Nephron progenitor cell (in vitro differentiated cells): ENCODE measurements at regions not wholly inside any gene's neighbourhood (a gene's known extent, or its start where the extent isn't known, plus 50 kb on each side); places are given as distances from the start of the nearest gene placed in this dataset.

Experiments
- DNase-seq: peaks from one replicate; pipeline ENCODE4 v3.0.0; 2021
- H3K27ac Mint-ChIP-seq: 2 replicates; pipeline ENCODE4 v1.8.0; 2021; ENCODE audit warnings: mild to moderate bottlenecking, moderate library complexity, mixed read lengths
- H3K27me3 Mint-ChIP-seq: 2 replicates; pipeline ENCODE4 v1.8.0; 2021; ENCODE audit warnings: mild to moderate bottlenecking, low read depth, mixed read lengths; ENCODE audit not compliant: poor library complexity
- H3K36me3 Mint-ChIP-seq: 2 replicates; pipeline ENCODE4 v1.8.0; 2021; ENCODE audit warnings: low read depth, mixed read lengths
- H3K4me1 Mint-ChIP-seq: 2 replicates; pipeline ENCODE4 v1.8.0; 2021; ENCODE audit warnings: mixed read lengths
- H3K4me3 Mint-ChIP-seq: 2 replicates; pipeline ENCODE4 v1.8.0; 2021; ENCODE audit warnings: mild to moderate bottlenecking, moderate library complexity, mixed read lengths
- H3K9me3 Mint-ChIP-seq: 2 replicates; pipeline ENCODE4 v1.8.0; 2021; ENCODE audit warnings: mild to moderate bottlenecking, moderate library complexity, mixed read lengths
- TF ChIP-seq, protein P1 (sequence below): fragments of 200-600 bp; sonication (generic); IDR thresholded peaks from 2 replicates; pipeline ENCODE4 v1.5.0; 2021; ENCODE audit warnings: antibody characterized with exemption

DNA sequence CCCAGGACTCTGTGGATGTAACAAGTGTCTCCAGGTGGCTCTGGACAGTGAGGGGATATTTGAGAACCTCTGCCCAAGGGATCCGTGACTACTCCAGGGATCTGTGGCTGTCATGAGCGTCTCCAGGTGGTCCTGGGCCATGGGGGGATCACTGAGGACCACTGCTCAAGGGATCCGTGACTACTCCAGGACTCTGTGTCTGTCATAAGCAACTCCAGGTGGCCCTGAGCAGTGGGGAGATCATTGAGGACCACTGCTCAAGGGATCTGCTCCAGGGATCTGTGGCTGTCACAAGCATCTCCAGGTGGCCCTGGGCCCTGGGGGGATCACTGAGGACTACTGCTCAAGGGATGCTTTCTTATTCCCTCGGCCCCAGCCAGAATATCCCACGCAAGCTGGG, 133.2 kb upstream of the ADARB2 start:
- no peaks in the 10 kb centered on the region for H3K36me3 Mint-ChIP-seq

DNA sequence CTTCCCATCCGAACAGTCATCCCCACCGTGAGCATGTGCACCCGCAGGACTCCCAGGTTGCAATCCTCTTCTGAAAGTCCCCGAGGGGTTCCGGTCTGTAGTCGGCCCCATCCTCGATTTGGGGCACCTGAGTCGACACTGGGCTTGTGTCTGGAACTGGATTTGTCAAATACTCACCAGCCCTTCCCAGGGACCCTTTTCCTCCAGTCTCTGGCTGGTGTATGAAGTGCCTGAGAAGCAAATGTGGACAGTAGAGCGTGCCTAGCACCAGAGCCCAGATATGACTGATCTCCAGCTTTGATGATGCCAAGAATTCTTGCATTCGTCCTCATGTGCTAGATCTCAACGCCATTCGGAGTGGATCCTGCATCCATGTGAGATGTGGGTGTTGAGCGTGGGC, 132.5 kb upstream of the ADARB2 start:
- TF ChIP-seq, protein P1, sequence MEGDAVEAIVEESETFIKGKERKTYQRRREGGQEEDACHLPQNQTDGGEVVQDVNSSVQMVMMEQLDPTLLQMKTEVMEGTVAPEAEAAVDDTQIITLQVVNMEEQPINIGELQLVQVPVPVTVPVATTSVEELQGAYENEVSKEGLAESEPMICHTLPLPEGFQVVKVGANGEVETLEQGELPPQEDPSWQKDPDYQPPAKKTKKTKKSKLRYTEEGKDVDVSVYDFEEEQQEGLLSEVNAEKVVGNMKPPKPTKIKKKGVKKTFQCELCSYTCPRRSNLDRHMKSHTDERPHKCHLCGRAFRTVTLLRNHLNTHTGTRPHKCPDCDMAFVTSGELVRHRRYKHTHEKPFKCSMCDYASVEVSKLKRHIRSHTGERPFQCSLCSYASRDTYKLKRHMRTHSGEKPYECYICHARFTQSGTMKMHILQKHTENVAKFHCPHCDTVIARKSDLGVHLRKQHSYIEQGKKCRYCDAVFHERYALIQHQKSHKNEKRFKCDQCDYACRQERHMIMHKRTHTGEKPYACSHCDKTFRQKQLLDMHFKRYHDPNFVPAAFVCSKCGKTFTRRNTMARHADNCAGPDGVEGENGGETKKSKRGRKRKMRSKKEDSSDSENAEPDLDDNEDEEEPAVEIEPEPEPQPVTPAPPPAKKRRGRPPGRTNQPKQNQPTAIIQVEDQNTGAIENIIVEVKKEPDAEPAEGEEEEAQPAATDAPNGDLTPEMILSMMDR, result no peak
- Mint-ChIP-seq H3K9me3 (peaks cover 17% of the 10 kb centered on the region), H3K4me1 (no peaks in the 10 kb centered on the region), H3K27me3 (peaks cover 3% of the 10 kb centered on the region), H3K36me3 (no peaks in the 10 kb centered on the region), H3K4me3 (no peak overlapping the region), H3K27ac (no peak overlapping the region)
- no peak for DNase-seq

More for the DNA sequence above, 133.2 kb upstream of the ADARB2 start:
- peaks cover 17% of the 10 kb centered on the region for H3K9me3 Mint-ChIP-seq
- peaks cover 6% of the 10 kb centered on the region for H3K27me3 Mint-ChIP-seq
- no peak overlapping the region for H3K4me3 Mint-ChIP-seq
- H3K27ac Mint-ChIP-seq, result no peak overlapping the region
- TF ChIP-seq, protein P1, result no peak
- H3K4me1 Mint-ChIP-seq, result no peaks in the 10 kb centered on the region
- no peak for DNase-seq

DNA sequence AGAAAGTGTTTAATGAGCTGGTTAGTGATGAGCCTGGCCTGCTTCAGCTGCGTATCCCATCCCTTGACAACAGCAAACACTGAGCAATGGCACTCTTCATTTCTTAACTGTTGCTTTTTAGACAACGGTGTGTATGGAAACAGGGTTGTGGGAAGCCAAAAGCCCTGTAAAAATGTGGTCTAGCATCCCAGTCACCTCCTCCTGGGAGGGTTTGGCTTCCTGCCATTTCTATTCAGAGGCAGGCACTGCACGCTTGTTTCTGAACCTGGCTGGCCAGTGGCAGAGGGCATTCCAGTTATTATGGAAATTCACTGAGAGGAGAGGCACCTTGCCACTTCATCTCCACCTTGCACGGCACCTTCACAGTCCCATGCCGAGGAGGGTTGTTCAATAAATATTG, 123.0 kb upstream of the ADARB2 start:
- no peak for DNase-seq
- Mint-ChIP-seq H3K9me3 (peaks cover 20% of the 10 kb centered on the region), H3K4me1 (peaks cover 24% of the 10 kb centered on the region), H3K27ac (no peak overlapping the region), H3K27me3 (no peaks in the 10 kb centered on the region), H3K36me3 (peaks cover 4% of the 10 kb centered on the region), H3K4me3 (no peak overlapping the region)
- TF ChIP-seq, protein P1, result no peak

DNA sequence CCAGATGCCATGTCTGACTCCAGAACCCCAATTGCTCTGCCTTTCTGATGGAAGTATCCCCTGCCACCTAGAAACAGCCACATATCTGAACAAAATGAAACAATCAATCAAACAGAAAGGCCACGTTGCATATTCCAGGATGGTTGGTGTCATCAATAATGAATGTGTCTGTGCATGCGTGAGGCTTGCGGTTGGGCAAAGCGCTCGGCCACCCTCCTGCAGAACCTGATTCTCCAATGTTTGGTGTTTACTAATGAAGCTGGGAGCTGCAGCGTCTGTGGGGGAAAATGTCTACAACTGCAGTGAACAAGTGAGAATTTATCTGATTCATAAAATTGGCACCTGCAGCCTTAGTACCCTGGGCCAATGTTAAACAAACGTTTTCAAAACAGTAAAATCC, 121.2 kb upstream of the ADARB2 start:
- Mint-ChIP-seq H3K4me3 (no peak overlapping the region), H3K4me1 (peaks cover 24% of the 10 kb centered on the region), H3K27me3 (peaks cover 5% of the 10 kb centered on the region), H3K9me3 (peaks cover 3% of the 10 kb centered on the region), H3K36me3 (peaks cover under 1% of the 10 kb centered on the region), H3K27ac (no peak overlapping the region)
- TF ChIP-seq, protein P1, result no peak
- no peak for DNase-seq

DNA sequence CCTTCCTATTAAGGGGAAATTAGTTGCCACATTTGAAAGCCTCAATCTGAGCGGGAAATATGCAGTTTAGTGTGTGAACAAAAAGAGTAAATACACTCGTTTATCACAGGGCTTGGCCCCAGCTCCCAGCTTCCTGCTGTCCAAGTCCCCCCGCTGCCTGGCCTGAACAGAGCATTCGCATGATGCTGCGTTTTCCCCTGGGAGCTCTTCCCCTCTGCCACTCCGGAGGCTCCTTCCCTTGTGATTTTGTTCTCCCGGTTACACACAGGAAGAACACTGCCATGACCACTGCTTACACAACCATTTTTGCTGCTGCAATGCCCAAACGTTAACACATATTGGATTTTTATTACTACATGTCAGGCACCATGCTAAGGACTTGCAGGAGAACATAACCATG, 120.7 kb upstream of the ADARB2 start:
- peaks cover 24% of the 10 kb centered on the region for H3K4me1 Mint-ChIP-seq
- H3K27ac Mint-ChIP-seq, result no peak overlapping the region
- peaks cover 5% of the 10 kb centered on the region for H3K27me3 Mint-ChIP-seq
- H3K9me3 Mint-ChIP-seq, result no peaks in the 10 kb centered on the region
- TF ChIP-seq, protein P1, result no peak
- H3K36me3 Mint-ChIP-seq, result no peaks in the 10 kb centered on the region
- no peak overlapping the region for H3K4me3 Mint-ChIP-seq
- DNase-seq, result no peak

DNA sequence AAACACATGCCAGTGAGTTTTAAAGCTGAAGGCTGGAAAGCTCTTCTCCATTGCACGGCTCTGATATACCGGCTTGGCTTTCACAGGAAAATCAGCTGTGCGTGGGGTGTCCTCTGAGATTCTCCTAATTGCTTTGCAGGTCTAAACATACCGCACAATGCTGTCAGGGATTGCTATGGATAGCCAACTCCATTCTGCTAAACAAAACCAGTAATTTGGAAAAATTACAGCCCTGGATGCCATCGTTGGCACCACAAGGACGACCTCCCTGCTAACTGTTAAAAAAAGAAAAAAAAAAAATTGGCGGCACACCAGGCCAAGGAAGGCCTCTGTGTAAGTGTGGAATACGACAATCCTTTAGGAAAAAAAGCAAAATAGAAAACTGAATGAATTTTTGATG, 118.6 kb upstream of the ADARB2 start:
- H3K4me3 Mint-ChIP-seq, result no peak overlapping the region
- DNase-seq, result no peak
- H3K27me3 Mint-ChIP-seq, result peaks cover 9% of the 10 kb centered on the region
- H3K27ac Mint-ChIP-seq, result no peak overlapping the region
- TF ChIP-seq, protein P1, result no peak
- H3K36me3 Mint-ChIP-seq, result no peaks in the 10 kb centered on the region
- peaks cover 2% of the 10 kb centered on the region for H3K9me3 Mint-ChIP-seq
- H3K4me1 Mint-ChIP-seq, result peaks cover 24% of the 10 kb centered on the region
